ENCODE measurements at regions not wholly inside any gene's neighbourhood (a gene's known extent, or its start where the extent isn't known, plus 50 kb on each side); places are given as distances from the start of the nearest gene placed in this dataset.

DNA sequence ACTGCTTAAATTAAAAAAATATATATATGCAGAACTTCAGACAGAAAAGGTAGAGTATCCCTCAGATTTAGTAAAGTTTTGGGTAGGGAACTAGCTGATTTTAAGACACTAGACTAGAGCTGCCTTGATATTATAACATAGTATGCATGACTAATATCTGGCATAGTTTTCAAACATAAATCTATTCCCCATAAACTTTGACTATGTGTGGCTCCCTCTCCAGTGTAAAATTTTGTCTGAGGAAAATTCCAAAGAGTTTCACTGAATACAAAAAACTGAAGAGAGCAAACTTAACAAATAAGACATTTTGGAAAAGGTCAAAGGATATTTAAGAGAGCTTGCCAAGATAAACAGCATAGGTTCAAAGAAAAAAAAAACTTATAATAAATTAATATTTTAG is 66.2 kb upstream of the ZNF462 start:
- TF ChIP-seq EP300 (IDR thresholded peaks at IDR 0.05) (no peak), CTCF (IDR thresholded peaks at IDR 0.05) (no peak), POLR2A (IDR thresholded peaks at IDR 0.05) (no peak), POLR2AphosphoS5 (IDR thresholded peaks at IDR 0.05) (no peak)
